K562 (cell line): ENCODE measurements at regions not wholly inside any gene's neighbourhood (a gene's known extent, or its start where the extent isn't known, plus 50 kb on each side); places are given as distances from the start of the nearest gene placed in this dataset.
A peak's percentile ranks its signal among the peaks of the same experiment; 100 is the strongest.

Source experiments
- BMI1 ChIP-seq: fragments of 150-350 bp; IDR thresholded peaks from 2 replicates; pipeline ENCODE4 v1.6.1; 2014; ENCODE audit warnings: low read length
- EHMT2 ChIP-seq: fragments of 450-650 bp; IDR thresholded peaks from 2 replicates; pipeline ENCODE4 v1.6.1; 2018; ENCODE audit warnings: antibody characterized with exemption
- ESRRA ChIP-seq: fragments of 450-650 bp; IDR thresholded peaks from 2 replicates; pipeline ENCODE4 v1.6.1; 2014; ENCODE audit warnings: low read depth, mild to moderate bottlenecking, moderate library complexity, borderline replicate concordance
- ETV1 ChIP-seq: fragments of 450-650 bp; conservative IDR thresholded peaks from 2 replicates; pipeline ENCODE4 v1.6.1; 2016; ENCODE audit warnings: missing genetic modification characterization, control low read depth, low read depth, missing compliant biosample characterization
- HLTF ChIP-seq: fragments of 450-650 bp; IDR thresholded peaks from 2 replicates; pipeline ENCODE4 v1.6.1; 2016
- KLF6 ChIP-seq: fragments of 250-450 bp; sonication (Bioruptor Pico); IDR thresholded peaks from 2 replicates; pipeline ENCODE4 v1.4.0; 2020; ENCODE audit warnings: mild to moderate bottlenecking, moderate library complexity, borderline replicate concordance
- MAZ ChIP-seq, 2 experiments: fragments of 450-650 bp in 1 of 2; sonication (generic) in 1 of 2; formaldehyde crosslinking; IDR thresholded peaks in 1 of 2; conservative IDR thresholded peaks in 1 of 2; 2 replicates each; pipeline versions ENCODE4 v1.4.0 to v1.5.0; 2020; ENCODE audit warnings: mild to moderate bottlenecking in 1 of 2, missing genetic modification reagents in 1 of 2
- MGA ChIP-seq: fragments of 450-650 bp; IDR thresholded peaks from 2 replicates; pipeline ENCODE4 v1.6.1; 2016; ENCODE audit warnings: mild to moderate bottlenecking, moderate library complexity
- NR2C1 ChIP-seq, 2 experiments: fragments of 450-650 bp; IDR thresholded peaks; 2 replicates each; pipeline ENCODE4 v1.6.1; 2017; ENCODE audit warnings: mild to moderate bottlenecking in 2 of 2, antibody characterized with exemption in 1 of 2, inconsistent platforms in 1 of 2, missing compliant biosample characterization in 1 of 2, missing genetic modification characterization in 1 of 2
- PREB ChIP-seq: sonication (generic); formaldehyde crosslinking; IDR thresholded peaks from 2 replicates; pipeline ENCODE4 v1.8.1; 2023; ENCODE audit warnings: mild to moderate bottlenecking, missing genetic modification reagents
- RCOR1 ChIP-seq, 2 experiments: IDR thresholded peaks; 2 replicates each; pipeline ENCODE4 v1.6.1; 2012; ENCODE audit warnings: low read depth in 2 of 2, low read length in 2 of 2, borderline replicate concordance in 1 of 2, improper control_type of control experiment in 1 of 2
- SMARCC2 ChIP-seq: fragments of 450-650 bp; IDR thresholded peaks from 2 replicates; pipeline ENCODE4 v1.6.1; 2017; ENCODE audit warnings: antibody characterized with exemption, moderate library complexity, mild to moderate bottlenecking, low read depth
- TRIM24 ChIP-seq, 2 experiments: fragments of 450-650 bp; IDR thresholded peaks; 2 replicates each; pipeline ENCODE4 v1.6.1; 2016
- ZKSCAN8 ChIP-seq: fragments of 200-800 bp; sonication (Bioruptor generic); IDR thresholded peaks from 2 replicates; pipeline ENCODE4 v1.6.1; 2016; ENCODE audit warnings: missing genetic modification characterization, missing compliant biosample characterization

- TF ChIP-seq TRIM24 (IDR thresholded peaks at IDR 0.05) (peak in 1 of 2 experiments; percentile 31; a peak in 1 of 4 replicates), NR2C1 (IDR thresholded peaks at IDR 0.05) (peak; percentile 31; the same call in 1 of the 2 replicates), NR2C1 (tag; IDR thresholded peaks at IDR 0.05) (peak; percentile 87), ESRRA (peak; percentile 99), ETV1 (tag) (peak; percentile 40; the same call in 1 of the 2 replicates), KLF6 (CRISPR knock-in tag) (peak; percentile 42; the same call in 1 of the 2 replicates), RCOR1 (IDR thresholded peaks at IDR 0.05; ENCODE audit: borderline replicate concordance in 1 of 2, low read depth in 2 of 2, low read length in 2 of 2) (peak in 1 of 2 experiments; percentile 65; a peak in 1 of 4 replicates), MGA (peak; percentile 68), HLTF (peak; percentile 72; the same call in 1 of the 2 replicates), EHMT2 (0 out of 2 replicates have a peak, but pooled peaks have one; percentile 10), MAZ (CRISPR knock-in tag; conservative IDR thresholded peaks at IDR 0.05 in 1 of 2, IDR thresholded peaks at IDR 0.05 in 1 of 2) (0 out of 4 replicates have a peak, but pooled peaks of 1 of the 2 experiments have one; percentile 16), PREB (CRISPR knock-in tag) (no peak), SMARCC2 (0 out of 2 replicates have a peak, but pooled peaks have one; percentile 42), BMI1 (no peak), ZKSCAN8 (CRISPR knock-in tag) (0 out of 2 replicates have a peak, but pooled peaks have one; percentile 36)
Observed at GRCh38 chr3:14252321-14253021, 73.9 kb downstream of the LSM3 start (continued).
